ENCODE measurements at regions not wholly inside any gene's neighbourhood (a gene's known extent, or its start where the extent isn't known, plus 50 kb on each side); places are given as distances from the start of the nearest gene placed in this dataset.

DNA sequence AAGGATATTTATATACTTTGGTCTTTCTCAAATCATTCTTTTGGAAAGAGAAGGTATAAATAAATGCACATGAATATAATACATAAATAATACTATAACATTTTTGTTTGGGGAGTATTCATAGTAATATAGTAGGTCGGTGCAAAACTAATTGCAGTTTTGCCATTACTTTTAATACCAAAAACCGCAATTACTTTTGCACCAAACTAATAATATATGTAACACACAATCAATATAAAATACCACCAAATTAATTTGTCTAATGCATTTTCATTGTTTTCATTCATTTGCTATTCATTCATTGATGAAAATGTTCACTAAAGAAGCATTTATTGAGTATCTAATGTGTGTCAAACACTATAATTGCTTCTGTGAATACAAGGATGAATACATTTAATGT is 219.0 kb downstream of the RWDD3 start:
- POLR2A ChIA-PET (ENCODE audit: unreplicated experiment) = no interaction called here
- H3K79me2 ChIP-seq (ENCODE audit: low read length) = no peaks in the 10 kb centered on the region
- ATAC-seq = no peak

DNA sequence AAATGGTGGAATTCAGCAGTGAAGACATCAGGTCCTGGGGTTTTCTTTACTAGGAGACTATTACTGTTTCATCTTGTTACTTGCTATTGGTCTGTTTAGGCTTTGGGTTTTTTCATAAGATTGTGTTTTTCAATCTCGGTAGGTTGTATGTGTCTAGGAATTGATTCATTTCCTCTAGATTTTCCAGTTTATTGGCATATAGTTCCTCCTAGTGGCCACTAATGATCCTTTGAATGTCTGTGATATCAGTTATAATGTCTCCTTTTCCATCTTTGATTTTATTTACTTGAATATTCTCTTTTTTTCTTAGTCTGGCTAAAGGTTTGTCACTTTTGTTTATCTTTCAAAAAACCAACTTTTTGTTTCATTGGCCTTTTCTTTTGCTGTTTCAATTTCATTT is 233.0 kb downstream of the RWDD3 start:
- Histone ChIP-seq H4K20me1 (ENCODE audit: low read length) (no peaks in the 10 kb centered on the region), H3K4me3 (ENCODE audit: low read length) (no peak overlapping the region), H3K9me3 (ENCODE audit: low read length) (0 out of 2 replicates have a peak, but pooled peaks cover 6% of the 10 kb centered on the region), H3K4me2 (ENCODE audit: low read length) (no peak overlapping the region), H3K9ac (ENCODE audit: low read length) (no peak overlapping the region), H2AFZ (ENCODE audit: low read length) (no peak overlapping the region), H3K27me3 (ENCODE audit: low read length) (no peaks in the 10 kb centered on the region), H3K4me1 (ENCODE audit: insufficient read depth, low read length) (no peaks in the 10 kb centered on the region), H3K79me2 (ENCODE audit: low read length) (no peaks in the 10 kb centered on the region), H3K9me2 (replicated peaks; ENCODE audit: low read length) (no peaks in the 10 kb centered on the region), H3F3A (ENCODE audit: low read length, unreplicated experiment) (no peaks in the 10 kb centered on the region), H3K27ac (ENCODE audit: low read length) (no peak overlapping the region), H3K36me3 (ENCODE audit: low read depth, low read length) (no peaks in the 10 kb centered on the region)
- POLR2A ChIA-PET (ENCODE audit: unreplicated experiment) = no interaction called here
- BruUV-seq (replicated peaks) = no TSS peak
- CTCF ChIA-PET = no interaction called here
- TF ChIP-seq, protein P1, sequence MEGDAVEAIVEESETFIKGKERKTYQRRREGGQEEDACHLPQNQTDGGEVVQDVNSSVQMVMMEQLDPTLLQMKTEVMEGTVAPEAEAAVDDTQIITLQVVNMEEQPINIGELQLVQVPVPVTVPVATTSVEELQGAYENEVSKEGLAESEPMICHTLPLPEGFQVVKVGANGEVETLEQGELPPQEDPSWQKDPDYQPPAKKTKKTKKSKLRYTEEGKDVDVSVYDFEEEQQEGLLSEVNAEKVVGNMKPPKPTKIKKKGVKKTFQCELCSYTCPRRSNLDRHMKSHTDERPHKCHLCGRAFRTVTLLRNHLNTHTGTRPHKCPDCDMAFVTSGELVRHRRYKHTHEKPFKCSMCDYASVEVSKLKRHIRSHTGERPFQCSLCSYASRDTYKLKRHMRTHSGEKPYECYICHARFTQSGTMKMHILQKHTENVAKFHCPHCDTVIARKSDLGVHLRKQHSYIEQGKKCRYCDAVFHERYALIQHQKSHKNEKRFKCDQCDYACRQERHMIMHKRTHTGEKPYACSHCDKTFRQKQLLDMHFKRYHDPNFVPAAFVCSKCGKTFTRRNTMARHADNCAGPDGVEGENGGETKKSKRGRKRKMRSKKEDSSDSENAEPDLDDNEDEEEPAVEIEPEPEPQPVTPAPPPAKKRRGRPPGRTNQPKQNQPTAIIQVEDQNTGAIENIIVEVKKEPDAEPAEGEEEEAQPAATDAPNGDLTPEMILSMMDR (conservative IDR thresholded peaks at IDR 0.05; ENCODE audit: low read depth, low read length) = peak; percentile 62; the same call in 1 of the 2 replicates
- TF ChIP-seq EZH2 (IDR thresholded peaks at IDR 0.05; ENCODE audit: low read length, unreplicated experiment) = no peak
- intact Hi-C loops (cut with micrococcal nuclease) = loop anchor here (1.0 to 5.0 kb wide), 2 partner anchors 158 to 425 kb away; no protein-coding TSS in a partner anchor
- ATAC-seq (no peak), DNase-seq (peak; percentile 55)

More for the DNA sequence above, 219.0 kb downstream of the RWDD3 start:
- H3K4me3 ChIP-seq (ENCODE audit: low read length) = no peak overlapping the region
- H3K9me2 ChIP-seq (replicated peaks; ENCODE audit: low read length) = no peaks in the 10 kb centered on the region
- no peaks in the 10 kb centered on the region for H3K36me3 ChIP-seq (ENCODE audit: low read depth, low read length)
- H3K27me3 ChIP-seq (ENCODE audit: low read length) = peaks cover 32% of the 10 kb centered on the region
- no peak for DNase-seq
- H3F3A ChIP-seq (ENCODE audit: low read length, unreplicated experiment) = no peaks in the 10 kb centered on the region
- intact Hi-C loops (cut with micrococcal nuclease) = no loop called here
- H3K9me3 ChIP-seq (ENCODE audit: low read length) = no peaks in the 10 kb centered on the region
- no peak overlapping the region for H3K4me2 ChIP-seq (ENCODE audit: low read length)
- H3K4me1 ChIP-seq (ENCODE audit: insufficient read depth, low read length) = no peaks in the 10 kb centered on the region
- no peak overlapping the region for H2AFZ ChIP-seq (ENCODE audit: low read length)
- H3K27ac ChIP-seq (ENCODE audit: low read length) = no peak overlapping the region
- H3K9ac ChIP-seq (ENCODE audit: low read length) = no peak overlapping the region
- BruUV-seq (replicated peaks) = no TSS peak
- CTCF ChIA-PET = no interaction called here
- H4K20me1 ChIP-seq (ENCODE audit: low read length) = no peaks in the 10 kb centered on the region
- TF ChIP-seq EZH2phosphoT487 (IDR thresholded peaks at IDR 0.05; ENCODE audit: borderline replicate concordance, low read length) = no peak
- TF ChIP-seq, protein P1 (conservative IDR thresholded peaks at IDR 0.05; ENCODE audit: low read depth, low read length) = no peak
- no peak for TF ChIP-seq EZH2 (IDR thresholded peaks at IDR 0.05; ENCODE audit: low read length, unreplicated experiment)

DNA sequence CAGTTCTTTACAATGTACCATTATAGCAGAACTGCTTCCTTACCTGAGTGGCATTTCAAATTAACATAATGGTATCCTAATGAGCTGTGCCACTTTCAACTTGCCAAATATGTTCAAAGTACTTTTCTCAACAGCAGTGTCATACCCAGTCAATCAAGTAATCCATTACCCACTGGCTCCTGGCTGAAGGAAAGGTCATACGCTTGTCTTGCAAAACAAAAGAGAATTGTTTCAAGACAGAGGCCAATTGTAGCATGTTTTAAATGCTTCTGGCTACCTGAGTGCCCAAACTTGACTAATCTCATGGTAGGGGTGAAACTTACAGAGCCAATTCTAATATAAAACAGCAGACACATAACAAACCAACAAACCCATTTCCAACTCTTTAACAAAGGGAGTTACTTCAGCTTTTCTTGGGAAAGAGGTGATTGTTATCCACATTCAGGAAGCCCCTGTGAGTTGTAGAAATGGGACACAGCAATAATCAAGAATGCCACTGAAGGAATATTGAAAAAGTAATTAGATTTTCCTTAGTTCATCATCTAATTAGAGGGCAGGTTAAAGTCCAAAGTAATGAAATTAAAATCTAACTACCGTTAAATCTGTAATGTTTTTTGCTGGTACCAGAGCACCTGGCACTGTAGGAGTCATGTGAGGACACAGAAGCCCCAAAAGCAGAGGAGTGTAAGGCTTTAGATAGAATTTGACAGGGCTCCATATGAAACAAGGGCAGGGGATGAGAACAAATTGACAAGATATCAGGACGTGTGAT is 241.9 kb downstream of the RWDD3 start:
- Histone ChIP-seq H3K36me3 (ENCODE audit: low read depth, low read length) (no peaks in the 10 kb centered on the region), H2AFZ (ENCODE audit: low read length) (no peak overlapping the region), H3K9me3 (ENCODE audit: low read length) (no peaks in the 10 kb centered on the region), H3K4me2 (ENCODE audit: low read length) (no peak overlapping the region), H3K27me3 (ENCODE audit: low read length) (no peaks in the 10 kb centered on the region; the same call in 1 of the 2 replicates), H3K79me2 (ENCODE audit: low read length) (no peaks in the 10 kb centered on the region), H3F3A (ENCODE audit: low read length, unreplicated experiment) (no peaks in the 10 kb centered on the region), H3K4me3 (ENCODE audit: low read length) (no peak overlapping the region), H4K20me1 (ENCODE audit: low read length) (no peaks in the 10 kb centered on the region), H3K9ac (ENCODE audit: low read length) (no peak overlapping the region), H3K27ac (ENCODE audit: low read length) (no peak overlapping the region), H3K4me1 (ENCODE audit: insufficient read depth, low read length) (no peaks in the 10 kb centered on the region), H3K9me2 (replicated peaks; ENCODE audit: low read length) (no peaks in the 10 kb centered on the region)
- DNase-seq (no peak), ATAC-seq (no peak)
- TF ChIP-seq EZH2 (IDR thresholded peaks at IDR 0.05; ENCODE audit: low read length, unreplicated experiment) = no peak
- TF ChIP-seq EZH2phosphoT487 (IDR thresholded peaks at IDR 0.05; ENCODE audit: borderline replicate concordance, low read length) = no peak
- TF ChIP-seq, protein P1 (conservative IDR thresholded peaks at IDR 0.05; ENCODE audit: low read depth, low read length) = no peak
- no TSS peak for BruUV-seq (replicated peaks)
- POLR2A ChIA-PET (ENCODE audit: unreplicated experiment) = no interaction called here
- CTCF ChIA-PET = no interaction called here
- intact Hi-C loops (cut with micrococcal nuclease) = no loop called here
